C1 segment of cervical spinal cord (tissue), 14 donors: ENCODE measurements at regions not wholly inside any gene's neighbourhood (a gene's known extent, or its start where the extent isn't known, plus 50 kb on each side); places are given as distances from the start of the nearest gene placed in this dataset.
"Not testable (repeated sequence)": the region's sequence is repeated elsewhere in the genome, so short reads cannot be mapped to it uniquely, and the experiment has no call there.

Source experiments
- DNase-seq, 14 donors: peaks; one replicate each; lab custom pipeline; 2025; lab: John Stamatoyannopoulos, UW

- DNase-seq: no peak
These were observed 530.0 kb downstream of the PRR16 start for GRCh38 chr5:120994112-120994511.

GRCh38 chr5:120999550-120999949 is 535.5 kb downstream of the PRR16 start:
- no peak for DNase-seq

GRCh38 chr5:121006217-121006616 is 542.1 kb downstream of the PRR16 start:
- no peak for DNase-seq

- no peak for DNase-seq
These were observed 543.9 kb downstream of the PRR16 start for GRCh38 chr5:121008041-121008440.

- DNase-seq: no peak
These were observed 545.0 kb downstream of the PRR16 start for GRCh38 chr5:121009058-121009457.

GRCh38 chr5:121018004-121018403 is 553.9 kb downstream of the PRR16 start:
- no peak for DNase-seq

- DNase-seq: no peak
These were observed 555.0 kb downstream of the PRR16 start for GRCh38 chr5:121019106-121019505.

- DNase-seq: no peak
These were observed 555.6 kb downstream of the PRR16 start for GRCh38 chr5:121019734-121020133.

GRCh38 chr5:121021681-121022080 is 557.6 kb downstream of the PRR16 start:
- DNase-seq: no peak

GRCh38 chr5:121024416-121025311 is 560.6 kb downstream of the PRR16 start:
- no peak for DNase-seq

- DNase-seq: no peak
These were observed 561.6 kb downstream of the PRR16 start for GRCh38 chr5:121025671-121026070.

- DNase-seq: no peak
These were observed 563.5 kb downstream of the PRR16 start for GRCh38 chr5:121027636-121028035.

- DNase-seq: no peak
These were observed 565.6 kb downstream of the PRR16 start for GRCh38 chr5:121029536-121030245.

- DNase-seq: no peak
These were observed 567.4 kb downstream of the PRR16 start for GRCh38 chr5:121031491-121031890.

- no peak for DNase-seq
These were observed 569.2 kb downstream of the PRR16 start for GRCh38 chr5:121033334-121033733.

- DNase-seq: no peak
These were observed 574.3 kb downstream of the PRR16 start for GRCh38 chr5:121038438-121038837.

GRCh38 chr5:121049971-121050370 is 585.9 kb downstream of the PRR16 start:
- DNase-seq: no peak

GRCh38 chr5:121053055-121053985 is 589.2 kb downstream of the PRR16 start:
- DNase-seq: no peak

GRCh38 chr5:121055586-121055985 is 591.5 kb downstream of the PRR16 start:
- DNase-seq: no peak

GRCh38 chr5:121064241-121064640 is 600.1 kb downstream of the PRR16 start:
- not testable (repeated sequence) for DNase-seq

GRCh38 chr5:121086671-121087070 is 622.6 kb downstream of the PRR16 start:
- DNase-seq: no peak

GRCh38 chr5:121087560-121087959 is 623.5 kb downstream of the PRR16 start:
- no peak for DNase-seq
